Activated T-cell treated with anti-CD3 and anti-CD28 coated beads for 4 hours (primary cell): ENCODE measurements at regions not wholly inside any gene's neighbourhood (a gene's known extent, or its start where the extent isn't known, plus 50 kb on each side); places are given as distances from the start of the nearest gene placed in this dataset.

Experiments
- DNase-seq: peaks from one replicate; pipeline ENCODE4 v3.0.0-alpha.2; 2020

GRCh38 chr4:57658673-57659072 is 548.5 kb upstream of the IGFBP7 start:
- DNase-seq, result no peak

- DNase-seq, result no peak
Observed at GRCh38 chr4:57658188-57658587, 548.0 kb upstream of the IGFBP7 start.

GRCh38 chr4:57655342-57655741 is 545.2 kb upstream of the IGFBP7 start:
- DNase-seq, result no peak

- no peak for DNase-seq
Observed at GRCh38 chr4:57652779-57653178, 542.6 kb upstream of the IGFBP7 start.

GRCh38 chr4:57640391-57641100 is 530.4 kb upstream of the IGFBP7 start:
- DNase-seq, result no peak

GRCh38 chr4:57639561-57640382 is 529.6 kb upstream of the IGFBP7 start:
- no peak for DNase-seq

GRCh38 chr4:57635910-57636309 is 525.7 kb upstream of the IGFBP7 start:
- DNase-seq, result no peak

GRCh38 chr4:57633212-57633859 is 523.2 kb upstream of the IGFBP7 start:
- DNase-seq, result no peak

GRCh38 chr4:57632564-57632963 is 522.4 kb upstream of the IGFBP7 start:
- DNase-seq, result no peak

- DNase-seq, result no peak
Observed at GRCh38 chr4:57631147-57631546, 521.0 kb upstream of the IGFBP7 start.

- DNase-seq, result no peak
Observed at GRCh38 chr4:57628004-57628403, 517.8 kb upstream of the IGFBP7 start.

GRCh38 chr4:57614257-57614932 is 504.2 kb upstream of the IGFBP7 start:
- no peak for DNase-seq

GRCh38 chr4:57612279-57612678 is 502.1 kb upstream of the IGFBP7 start:
- no peak for DNase-seq

- no peak for DNase-seq
Observed at GRCh38 chr4:57607566-57608180, 497.5 kb upstream of the IGFBP7 start.

- no peak for DNase-seq
Observed at GRCh38 chr4:57605376-57605775, 495.2 kb upstream of the IGFBP7 start.

- DNase-seq, result no peak
Observed at GRCh38 chr4:57602141-57602540, 492.0 kb upstream of the IGFBP7 start.

- no peak for DNase-seq
Observed at GRCh38 chr4:57591073-57591472, 480.9 kb upstream of the IGFBP7 start.

GRCh38 chr4:57588557-57588956 is 478.4 kb upstream of the IGFBP7 start:
- DNase-seq, result no peak

- no peak for DNase-seq
Observed at GRCh38 chr4:57580710-57581599, 470.8 kb upstream of the IGFBP7 start.

GRCh38 chr4:57575426-57575825 is 465.2 kb upstream of the IGFBP7 start:
- no peak for DNase-seq

GRCh38 chr4:57554556-57555092 is 444.4 kb upstream of the IGFBP7 start:
- no peak for DNase-seq
